HepG2 (cell line): ENCODE measurements at regions not wholly inside any gene's neighbourhood (a gene's known extent, or its start where the extent isn't known, plus 50 kb on each side); places are given as distances from the start of the nearest gene placed in this dataset.

Experiments
- ATAC-seq: fragments of 200-7000 bp; cut with Tn5 transposase; 3 replicates; pipeline ENCODE4 v1.9.1; 2020; ENCODE audit warnings: mild to moderate bottlenecking, moderate library complexity
- BruUV-seq: library from RNA; stranded (reverse); fragments of 400-500 nt; replicated peaks from 2 replicates; lab custom pipeline; 2021; lab: Mats Ljungman, UMichigan
- CTCF ChIA-PET: fragments of 300-600 bp; formaldehyde crosslinking; extraction: SDS; loops from one replicate; lab custom pipeline; 2021; ENCODE audit warnings: low total read pairs, inconsistent platforms, low intra/inter-chr PET ratio; lab: Yijun Ruan, JAX
- POLR2A ChIA-PET: fragments of 350-600 bp; sonication (Branson Sonifier 250); formaldehyde crosslinking; loops from one replicate; lab custom pipeline; 2020; ENCODE audit warnings: antibody characterized with exemption, inconsistent platforms; lab: Yijun Ruan, JAX
- DNase-seq: peaks from one replicate; pipeline ENCODE4 v3.0.0-alpha.2; 2015; ENCODE audit warnings: low spot score
- FAIRE-seq: peaks from 3 replicates; lab custom pipeline; 2011; peaks lifted over from hg19 to GRCh38; lab: Jason Lieb, UNC
- H2AFZ ChIP-seq: one replicate; pipeline ENCODE4 v1.6.1; 2011; ENCODE audit warnings: low read length, inconsistent platforms
- H3K27ac ChIP-seq: fragments of 300-600 bp; 3 replicates; pipeline ENCODE4 v1.8.0; 2011; ENCODE audit warnings: mixed run types, mild to moderate bottlenecking, mixed read lengths, low read length, inconsistent platforms; ENCODE audit not compliant: insufficient read depth; ENCODE audit errors: extremely low read length
- H3K27me3 ChIP-seq, 2 experiments: fragments of 200-600 bp in 1 of 2; 2 replicates in 1 of 2; 3 replicates in 1 of 2; pipeline versions ENCODE4 v1.6.0 to v1.8.0; 2011; ENCODE audit warnings: low read length in 2 of 2, mild to moderate bottlenecking in 2 of 2, moderate library complexity in 2 of 2, inconsistent platforms in 1 of 2; ENCODE audit not compliant: insufficient read depth in 2 of 2, control insufficient read depth in 1 of 2
- H3K36me3 ChIP-seq, 2 experiments: fragments of 200-600 bp in 1 of 2; replicated peaks in 1 of 2; 2 replicates in 1 of 2; 3 replicates in 1 of 2; pipeline versions ENCODE4 v1.5.1 to v1.8.0; 2011; ENCODE audit warnings: low read length in 2 of 2, inconsistent platforms in 1 of 2; ENCODE audit not compliant: insufficient read depth in 2 of 2, control insufficient read depth in 1 of 2
- H3K4me1 ChIP-seq: 2 replicates; pipeline ENCODE4 v1.5.1; 2012; ENCODE audit warnings: low read length, inconsistent platforms; ENCODE audit not compliant: insufficient read depth
- H3K4me2 ChIP-seq: 2 replicates; pipeline ENCODE4 v1.6.0; 2011; ENCODE audit warnings: low read depth, low read length, inconsistent platforms
- H3K4me3 ChIP-seq, 3 experiments: fragments of 200-600 bp in 1 of 3; sonication (generic), shearing (Covaris generic) in 1 of 3; replicated peaks in 1 of 3; 2 replicates each; pipeline ENCODE4 v1.5.1; 2011 to 2016; ENCODE audit warnings: low read length in 3 of 3, inconsistent platforms in 2 of 3, low read depth in 2 of 3, mild to moderate bottlenecking in 2 of 3, control low read depth in 1 of 3, mixed read lengths in 1 of 3; ENCODE audit not compliant: insufficient read depth in 1 of 3
- H3K79me2 ChIP-seq: one replicate; pipeline ENCODE4 v1.6.1; 2011; ENCODE audit warnings: low read length, inconsistent platforms; ENCODE audit not compliant: insufficient read depth
- H3K9ac ChIP-seq: 2 replicates; pipeline ENCODE4 v1.6.0; 2011; ENCODE audit warnings: mild to moderate bottlenecking, low read depth, low read length, inconsistent platforms; ENCODE audit not compliant: insufficient read depth
- H3K9me3 ChIP-seq: 2 replicates; pipeline ENCODE4 v1.5.1; 2012; ENCODE audit warnings: mild to moderate bottlenecking, low read length
- H4K20me1 ChIP-seq: 2 replicates; pipeline ENCODE4 v1.6.0; 2011; ENCODE audit warnings: inconsistent platforms, mild to moderate bottlenecking, low read length, moderate library complexity; ENCODE audit not compliant: insufficient read depth
- PAF1 ChIP-seq: IDR thresholded peaks from 2 replicates; pipeline ENCODE4 v1.6.1; 2016; ENCODE audit warnings: missing genetic modification reagents, missing compliant biosample characterization
- ZBTB46 ChIP-seq: sonication (generic); formaldehyde crosslinking; IDR thresholded peaks from 2 replicates; pipeline ENCODE4 v1.4.0; 2020; ENCODE audit warnings: mild to moderate bottlenecking, missing genetic modification reagents, borderline replicate concordance
- WGBS: methylation state at CpG from one replicate; pipeline ENCODE4 v1.1.6; 2017; ENCODE audit warnings: low lambda C conversion rate; 5-methylcytosine and 5-hydroxymethylcytosine counted together
- in situ Hi-C: cut with HindIII; loops from 2 replicates; pipeline ENCODE4 v1.10.0; 2017; ENCODE audit warnings: low pct_unique_long_range_greater_than_20kb; ENCODE audit not compliant: extremely low pct_ligation_motif_present
- intact Hi-C: fragments of 100-400 bp; cut with micrococcal nuclease; formaldehyde crosslinking; loops from one replicate; pipeline ENCODE4 v1.10.0; 2022; ENCODE audit not compliant: unreplicated experiment
- TF ChIP-seq, protein P1 (sequence below), 2 experiments: sonication (generic) in 1 of 2; formaldehyde crosslinking in 1 of 2; IDR thresholded peaks; 2 replicates each; pipeline versions ENCODE4 v1.6.1 to v1.9.0; 2014 to 2022; ENCODE audit warnings: antibody characterized with exemption in 1 of 2, borderline replicate concordance in 1 of 2, inconsistent platforms in 1 of 2, low read depth in 1 of 2, missing genetic modification reagents in 1 of 2
- TF ChIP-seq, protein P2 (sequence below), 2 experiments: fragments of 450-650 bp in 1 of 2; sonication (generic) in 1 of 2; formaldehyde crosslinking in 1 of 2; IDR thresholded peaks; 2 replicates each; pipeline versions ENCODE4 v1.6.1 to v1.8.0; 2016 to 2022; ENCODE audit warnings: antibody characterized with exemption in 1 of 2, mild to moderate bottlenecking in 1 of 2, missing genetic modification reagents in 1 of 2

DNA sequence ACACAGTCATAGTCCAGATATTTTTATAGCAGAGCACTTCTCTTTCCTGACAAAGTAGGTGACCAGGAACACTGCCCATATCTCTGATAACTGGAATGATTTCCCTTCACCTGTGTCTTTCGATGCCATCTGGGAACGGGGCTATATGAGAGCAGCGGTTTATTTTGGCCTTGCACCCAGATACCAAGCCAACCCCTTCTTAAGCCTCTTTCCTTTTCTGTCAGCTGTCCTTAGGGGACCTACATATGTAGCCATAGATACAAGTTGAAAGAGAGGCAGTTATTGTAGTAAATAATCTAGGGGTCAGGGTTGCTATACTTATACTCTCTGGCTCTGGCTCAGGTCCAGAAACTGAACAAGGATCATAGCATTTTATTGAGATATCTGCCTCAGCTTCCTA is 128.8 kb downstream of the NHLRC3 start (continued):
- TF ChIP-seq, protein P1, sequence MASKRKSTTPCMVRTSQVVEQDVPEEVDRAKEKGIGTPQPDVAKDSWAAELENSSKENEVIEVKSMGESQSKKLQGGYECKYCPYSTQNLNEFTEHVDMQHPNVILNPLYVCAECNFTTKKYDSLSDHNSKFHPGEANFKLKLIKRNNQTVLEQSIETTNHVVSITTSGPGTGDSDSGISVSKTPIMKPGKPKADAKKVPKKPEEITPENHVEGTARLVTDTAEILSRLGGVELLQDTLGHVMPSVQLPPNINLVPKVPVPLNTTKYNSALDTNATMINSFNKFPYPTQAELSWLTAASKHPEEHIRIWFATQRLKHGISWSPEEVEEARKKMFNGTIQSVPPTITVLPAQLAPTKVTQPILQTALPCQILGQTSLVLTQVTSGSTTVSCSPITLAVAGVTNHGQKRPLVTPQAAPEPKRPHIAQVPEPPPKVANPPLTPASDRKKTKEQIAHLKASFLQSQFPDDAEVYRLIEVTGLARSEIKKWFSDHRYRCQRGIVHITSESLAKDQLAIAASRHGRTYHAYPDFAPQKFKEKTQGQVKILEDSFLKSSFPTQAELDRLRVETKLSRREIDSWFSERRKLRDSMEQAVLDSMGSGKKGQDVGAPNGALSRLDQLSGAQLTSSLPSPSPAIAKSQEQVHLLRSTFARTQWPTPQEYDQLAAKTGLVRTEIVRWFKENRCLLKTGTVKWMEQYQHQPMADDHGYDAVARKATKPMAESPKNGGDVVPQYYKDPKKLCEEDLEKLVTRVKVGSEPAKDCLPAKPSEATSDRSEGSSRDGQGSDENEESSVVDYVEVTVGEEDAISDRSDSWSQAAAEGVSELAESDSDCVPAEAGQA (IDR thresholded peaks at IDR 0.05; ENCODE audit: low read depth), result no peak
- TF ChIP-seq, protein P1 (CRISPR knock-in tag; IDR thresholded peaks at IDR 0.05; ENCODE audit: borderline replicate concordance), result no peak

GRCh38 chr13:39170711-39171110 is 132.5 kb downstream of the NHLRC3 start:
- Histone ChIP-seq H3K79me2 (no peaks in the 10 kb centered on the region), H3K9ac (no peak overlapping the region), H3K4me3 (no peak overlapping the region), H3K9me3 (no peaks in the 10 kb centered on the region), H3K4me1 (no peaks in the 10 kb centered on the region), H4K20me1 (no peaks in the 10 kb centered on the region), H3K4me2 (no peak overlapping the region), H3K36me3 (no peaks in the 10 kb centered on the region), H3K27ac (no peak overlapping the region), H3K27me3 (no peaks in the 10 kb centered on the region), H2AFZ (no peak overlapping the region)
- ChIA-PET CTCF (no interaction called here), POLR2A (no interaction called here)
- no peak for FAIRE-seq
- no TSS peak for BruUV-seq
- intact Hi-C loops (no loop called here), in situ Hi-C loops (no loop called here)
- ATAC-seq, result no peak
- 0% methylated on average over 2 of the region's 2 CpGs for WGBS
- no peak for DNase-seq
- TF ChIP-seq, protein P2, sequence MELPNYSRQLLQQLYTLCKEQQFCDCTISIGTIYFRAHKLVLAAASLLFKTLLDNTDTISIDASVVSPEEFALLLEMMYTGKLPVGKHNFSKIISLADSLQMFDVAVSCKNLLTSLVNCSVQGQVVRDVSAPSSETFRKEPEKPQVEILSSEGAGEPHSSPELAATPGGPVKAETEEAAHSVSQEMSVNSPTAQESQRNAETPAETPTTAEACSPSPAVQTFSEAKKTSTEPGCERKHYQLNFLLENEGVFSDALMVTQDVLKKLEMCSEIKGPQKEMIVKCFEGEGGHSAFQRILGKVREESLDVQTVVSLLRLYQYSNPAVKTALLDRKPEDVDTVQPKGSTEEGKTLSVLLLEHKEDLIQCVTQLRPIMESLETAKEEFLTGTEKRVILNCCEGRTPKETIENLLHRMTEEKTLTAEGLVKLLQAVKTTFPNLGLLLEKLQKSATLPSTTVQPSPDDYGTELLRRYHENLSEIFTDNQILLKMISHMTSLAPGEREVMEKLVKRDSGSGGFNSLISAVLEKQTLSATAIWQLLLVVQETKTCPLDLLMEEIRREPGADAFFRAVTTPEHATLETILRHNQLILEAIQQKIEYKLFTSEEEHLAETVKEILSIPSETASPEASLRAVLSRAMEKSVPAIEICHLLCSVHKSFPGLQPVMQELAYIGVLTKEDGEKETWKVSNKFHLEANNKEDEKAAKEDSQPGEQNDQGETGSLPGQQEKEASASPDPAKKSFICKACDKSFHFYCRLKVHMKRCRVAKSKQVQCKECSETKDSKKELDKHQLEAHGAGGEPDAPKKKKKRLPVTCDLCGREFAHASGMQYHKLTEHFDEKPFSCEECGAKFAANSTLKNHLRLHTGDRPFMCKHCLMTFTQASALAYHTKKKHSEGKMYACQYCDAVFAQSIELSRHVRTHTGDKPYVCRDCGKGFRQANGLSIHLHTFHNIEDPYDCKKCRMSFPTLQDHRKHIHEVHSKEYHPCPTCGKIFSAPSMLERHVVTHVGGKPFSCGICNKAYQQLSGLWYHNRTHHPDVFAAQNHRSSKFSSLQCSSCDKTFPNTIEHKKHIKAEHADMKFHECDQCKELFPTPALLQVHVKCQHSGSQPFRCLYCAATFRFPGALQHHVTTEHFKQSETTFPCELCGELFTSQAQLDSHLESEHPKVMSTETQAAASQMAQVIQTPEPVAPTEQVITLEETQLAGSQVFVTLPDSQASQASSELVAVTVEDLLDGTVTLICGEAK (IDR thresholded peaks at IDR 0.05), result no peak
- TF ChIP-seq, protein P2 (CRISPR knock-in tag; IDR thresholded peaks at IDR 0.05), result no peak
- TF ChIP-seq ZBTB46, result no peak
- no peak for TF ChIP-seq PAF1 (CRISPR knock-in tag)
